CD4-positive, alpha-beta T cell (primary cell): ENCODE measurements at regions not wholly inside any gene's neighbourhood (a gene's known extent, or its start where the extent isn't known, plus 50 kb on each side); places are given as distances from the start of the nearest gene placed in this dataset.

Source experiments
- ATAC-seq: fragments of 200-7000 bp; cut with Tn5 transposase; one replicate; pipeline ENCODE4 v1.10.0; 2022; ENCODE audit warnings: mild to moderate bottlenecking; ENCODE audit not compliant: poor library complexity
- CTCF ChIA-PET: fragments of 350-600 bp; sonication (Branson Sonifier 250); formaldehyde crosslinking; loops from one replicate; lab custom pipeline; 2021; ENCODE audit warnings: antibody characterized with exemption, inconsistent platforms; lab: Charles Lee
- POLR2A ChIA-PET: fragments of 350-600 bp; sonication (Branson Sonifier 250); formaldehyde crosslinking; loops from one replicate; lab custom pipeline; 2021; ENCODE audit warnings: antibody characterized with exemption, inconsistent platforms; lab: Charles Lee
- DNase-seq, 14 experiments: peaks; one replicate each; pipeline ENCODE4 v3.0.0-alpha.2; 2013 to 2020; ENCODE audit warnings: mixed read lengths in 2 of 14
- H3K27ac ChIP-seq, 2 donors: one replicate each; pipeline versions ENCODE4 v1.5.1 to v1.7.0; 2013; ENCODE audit warnings: low read length in 2 of 2, low read depth in 1 of 2, mild to moderate bottlenecking in 1 of 2
- H3K27me3 ChIP-seq, 2 experiments: 1 replicate in 1 of 2; 2 replicates in 1 of 2; pipeline versions ENCODE4 v1.6.1 to v1.7.0; 2013; ENCODE audit warnings: low read length in 2 of 2, control low read depth in 1 of 2, mild to moderate bottlenecking in 1 of 2, moderate library complexity in 1 of 2; ENCODE audit not compliant: insufficient read depth in 2 of 2, control insufficient read depth in 1 of 2
- H3K36me3 ChIP-seq: one replicate; pipeline ENCODE4 v1.6.1; 2013; ENCODE audit warnings: low read length, control low read depth; ENCODE audit not compliant: insufficient read depth
- H3K4me1 ChIP-seq: one replicate; pipeline ENCODE4 v1.6.1; 2013; ENCODE audit warnings: low read length, control low read depth; ENCODE audit not compliant: insufficient read depth
- H3K4me3 ChIP-seq: one replicate; pipeline ENCODE4 v1.5.1; 2013; ENCODE audit warnings: mild to moderate bottlenecking, low read length, moderate library complexity
- H3K9me3 ChIP-seq, 2 experiments: 1 replicate in 1 of 2; 2 replicates in 1 of 2; pipeline versions ENCODE4 v1.6.1 to v1.7.0; 2013; ENCODE audit warnings: low read length in 2 of 2, mild to moderate bottlenecking in 2 of 2, control low read depth in 1 of 2, moderate library complexity in 1 of 2; ENCODE audit not compliant: control insufficient read depth in 1 of 2, insufficient read depth in 1 of 2
- H3K27ac Mint-ChIP-seq: one replicate; pipeline ENCODE4 v1.8.0; 2020; ENCODE audit warnings: mixed read lengths
- H3K27me3 Mint-ChIP-seq: one replicate; pipeline ENCODE4 v1.8.0; 2021; ENCODE audit warnings: mixed read lengths
- H3K36me3 Mint-ChIP-seq: one replicate; pipeline ENCODE4 v1.8.0; 2021; ENCODE audit warnings: low read depth, mixed read lengths
- H3K4me1 Mint-ChIP-seq: one replicate; pipeline ENCODE4 v1.8.0; 2021; ENCODE audit warnings: low read depth, mixed read lengths
- H3K4me3 Mint-ChIP-seq: one replicate; pipeline ENCODE4 v1.8.0; 2020; ENCODE audit warnings: mild to moderate bottlenecking, mixed read lengths
- H3K9me3 Mint-ChIP-seq: one replicate; pipeline ENCODE4 v1.8.0; 2020; ENCODE audit warnings: mixed read lengths
- intact Hi-C, 2 experiments: fragments of 100-400 bp; cut with DNase I in 1 of 2; cut with micrococcal nuclease in 1 of 2; formaldehyde crosslinking; loops; one replicate each; pipeline versions ENCODE4 v1.15.1 to v1.9.0; 2023 to 2025; cut with DNase I, micrococcal nuclease
- TF ChIP-seq, protein P1 (sequence below): fragments of 200-600 bp; IDR thresholded peaks from one replicate; pipeline ENCODE4 v1.8.0; 2022; ENCODE audit warnings: antibody characterized with exemption, mild to moderate bottlenecking

GRCh38 chr12:89895101-89895500 is 186.5 kb upstream of the ATP2B1 start:
- H3K27ac Mint-ChIP-seq: no peak overlapping the region
- no peak for ATAC-seq
- intact Hi-C loops: no loop called here

DNA sequence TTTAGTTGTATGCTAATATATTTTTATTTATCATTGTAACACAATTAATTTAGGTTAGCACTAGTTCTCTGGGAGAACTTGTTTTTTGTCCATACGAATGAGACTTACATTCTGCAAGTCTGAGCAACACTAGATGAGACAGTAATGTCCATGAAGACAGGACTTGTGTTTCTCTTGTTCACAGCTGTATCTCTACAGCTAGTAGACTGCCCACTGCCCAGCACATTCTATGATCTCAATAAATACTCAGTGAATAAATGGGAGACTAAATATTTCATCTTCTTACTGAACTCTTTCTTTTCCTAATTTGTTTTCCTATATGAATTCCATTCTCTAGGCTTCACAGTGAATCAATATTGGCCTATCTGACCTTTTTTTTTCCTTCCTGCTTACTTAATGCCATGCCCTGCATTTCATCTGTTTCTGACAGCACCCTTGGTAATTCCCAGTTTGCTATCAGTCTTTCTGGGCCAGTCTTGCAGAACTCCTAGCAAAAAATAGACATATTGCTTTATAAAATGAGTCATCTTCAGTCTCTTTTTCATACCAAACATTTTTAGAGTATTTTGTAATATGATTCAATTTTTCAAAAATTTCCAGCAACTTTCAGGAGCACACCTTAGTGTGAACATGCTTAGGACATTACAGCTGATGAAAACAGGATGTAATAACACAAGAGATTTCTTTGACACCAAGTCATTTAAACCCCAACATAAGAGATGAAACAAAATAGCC is 185.5 kb upstream of the ATP2B1 start:
- Histone ChIP-seq H3K27ac (no peak overlapping the region), H3K4me1 (no peaks in the 10 kb centered on the region), H3K9me3 (no peaks in the 10 kb centered on the region), H3K4me3 (no peak overlapping the region), H3K36me3 (no peaks in the 10 kb centered on the region), H3K27me3 (no peaks in the 10 kb centered on the region)
- ATAC-seq: no peak
- intact Hi-C loops: loop anchor here in 1 of 2 experiments (5.0 kb wide), 1 partner anchor 37 kb away; no protein-coding TSS in a partner anchor
- Mint-ChIP-seq H3K27me3 (no peaks in the 10 kb centered on the region), H3K36me3 (no peaks in the 10 kb centered on the region), H3K9me3 (peaks cover 7% of the 10 kb centered on the region), H3K27ac (no peak overlapping the region), H3K4me3 (no peak overlapping the region), H3K4me1 (peaks cover 45% of the 10 kb centered on the region)
- DNase-seq: no peak
- TF ChIP-seq, protein P1, sequence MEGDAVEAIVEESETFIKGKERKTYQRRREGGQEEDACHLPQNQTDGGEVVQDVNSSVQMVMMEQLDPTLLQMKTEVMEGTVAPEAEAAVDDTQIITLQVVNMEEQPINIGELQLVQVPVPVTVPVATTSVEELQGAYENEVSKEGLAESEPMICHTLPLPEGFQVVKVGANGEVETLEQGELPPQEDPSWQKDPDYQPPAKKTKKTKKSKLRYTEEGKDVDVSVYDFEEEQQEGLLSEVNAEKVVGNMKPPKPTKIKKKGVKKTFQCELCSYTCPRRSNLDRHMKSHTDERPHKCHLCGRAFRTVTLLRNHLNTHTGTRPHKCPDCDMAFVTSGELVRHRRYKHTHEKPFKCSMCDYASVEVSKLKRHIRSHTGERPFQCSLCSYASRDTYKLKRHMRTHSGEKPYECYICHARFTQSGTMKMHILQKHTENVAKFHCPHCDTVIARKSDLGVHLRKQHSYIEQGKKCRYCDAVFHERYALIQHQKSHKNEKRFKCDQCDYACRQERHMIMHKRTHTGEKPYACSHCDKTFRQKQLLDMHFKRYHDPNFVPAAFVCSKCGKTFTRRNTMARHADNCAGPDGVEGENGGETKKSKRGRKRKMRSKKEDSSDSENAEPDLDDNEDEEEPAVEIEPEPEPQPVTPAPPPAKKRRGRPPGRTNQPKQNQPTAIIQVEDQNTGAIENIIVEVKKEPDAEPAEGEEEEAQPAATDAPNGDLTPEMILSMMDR: no peak
- ChIA-PET POLR2A (interaction anchor here (0.9 to 1.0 kb wide), 2 partner anchors 13 to 31 kb away, joined by 3 to 4 read pairs; no protein-coding TSS in a partner anchor), CTCF (no interaction called here)

More at GRCh38 chr12:89895101-89895500, 186.5 kb upstream of the ATP2B1 start:
- no peaks in the 10 kb centered on the region for H3K36me3 Mint-ChIP-seq
- no peak overlapping the region for H3K4me3 Mint-ChIP-seq
- Histone ChIP-seq H3K4me1 (no peaks in the 10 kb centered on the region), H3K36me3 (no peaks in the 10 kb centered on the region), H3K9me3 (no peaks in the 10 kb centered on the region), H3K4me3 (no peak overlapping the region), H3K27me3 (no peaks in the 10 kb centered on the region), H3K27ac (no peak overlapping the region)
- POLR2A ChIA-PET: interaction anchor here (0.9 to 1.0 kb wide), 2 partner anchors 12 to 32 kb away, joined by 3 to 4 read pairs; no protein-coding TSS in a partner anchor
- peaks cover 45% of the 10 kb centered on the region for H3K4me1 Mint-ChIP-seq
- CTCF ChIA-PET: no interaction called here
- H3K27me3 Mint-ChIP-seq: no peaks in the 10 kb centered on the region
- DNase-seq: no peak
- TF ChIP-seq, protein P1: no peak
- peaks cover 4% of the 10 kb centered on the region for H3K9me3 Mint-ChIP-seq

DNA sequence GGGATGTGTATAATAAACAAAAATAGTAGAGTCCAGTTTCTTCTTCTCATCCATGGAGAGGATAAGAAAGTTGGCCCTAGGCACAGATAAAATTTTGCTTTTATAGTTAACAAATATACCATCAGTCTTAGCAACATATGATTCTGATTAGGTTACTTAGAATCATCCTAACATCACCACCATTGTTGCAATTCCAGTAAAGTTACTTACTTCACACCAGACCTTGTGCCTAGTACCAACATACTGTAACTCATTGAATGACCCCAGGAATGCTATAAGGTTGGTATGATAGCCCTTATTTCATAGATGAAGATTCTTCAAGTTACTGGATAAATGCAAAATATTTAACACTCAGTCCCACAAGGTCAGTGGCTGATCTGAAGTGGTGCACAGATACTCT is 183.8 kb upstream of the ATP2B1 start:
- H3K27ac Mint-ChIP-seq: no peak overlapping the region
- ChIA-PET CTCF (no interaction called here), POLR2A (interaction anchor here (0.6 kb wide), 1 partner anchor 18 kb away, joined by 3 read pairs; no protein-coding TSS in a partner anchor)
- no peak overlapping the region for H3K4me3 Mint-ChIP-seq
- H3K4me3 ChIP-seq: no peak overlapping the region
- TF ChIP-seq, protein P1: no peak
- no peaks in the 10 kb centered on the region for H3K27me3 Mint-ChIP-seq
- intact Hi-C loops: loop anchor here in 1 of 2 experiments (5.0 kb wide), 1 partner anchor 35 kb away; no protein-coding TSS in a partner anchor
- no peak overlapping the region for H3K27ac ChIP-seq
- peaks cover 43% of the 10 kb centered on the region for H3K4me1 Mint-ChIP-seq
- no peaks in the 10 kb centered on the region for H3K36me3 ChIP-seq
- DNase-seq: no peak
- ATAC-seq: no peak
- H3K4me1 ChIP-seq: no peaks in the 10 kb centered on the region
- H3K9me3 ChIP-seq: no peaks in the 10 kb centered on the region
- H3K27me3 ChIP-seq: no peaks in the 10 kb centered on the region
- no peaks in the 10 kb centered on the region for H3K36me3 Mint-ChIP-seq
- peaks cover 7% of the 10 kb centered on the region for H3K9me3 Mint-ChIP-seq
